Stimulated activated CD4-positive, alpha-beta T cell treated with anti-CD3 and anti-CD28 coated beads, Interleukin-15, amount 100 ng/mL, for 24 hours (primary cell): ENCODE measurements at regions not wholly inside any gene's neighbourhood (a gene's known extent, or its start where the extent isn't known, plus 50 kb on each side); places are given as distances from the start of the nearest gene placed in this dataset.
"Not testable (repeated sequence)": the region's sequence is repeated elsewhere in the genome, so short reads cannot be mapped to it uniquely, and the experiment has no call there.

Experiments used
- DNase-seq: peaks from one replicate; pipeline ENCODE4 v3.0.0-alpha.2; 2020

DNA sequence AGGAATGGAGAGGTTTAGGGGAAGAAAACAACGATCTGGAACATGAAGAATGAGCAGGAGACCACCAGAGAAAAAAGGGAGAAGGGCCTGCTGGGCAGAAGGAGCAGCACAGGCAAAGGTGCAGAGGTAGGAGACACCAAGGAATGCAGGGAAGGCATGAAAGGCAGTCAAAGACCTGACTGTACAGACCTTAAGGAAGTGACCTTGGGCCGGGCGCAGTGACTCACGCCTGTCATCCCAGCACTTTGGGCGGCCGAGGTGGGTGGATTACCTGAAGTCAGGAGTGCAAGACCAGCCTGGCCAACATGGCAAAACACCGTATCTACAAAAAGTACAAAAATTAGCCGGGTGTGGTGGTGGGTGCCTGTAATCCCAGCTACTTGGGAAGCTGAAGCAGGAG, 157.7 kb upstream of the ATP10A start:
- no peak for DNase-seq

DNA sequence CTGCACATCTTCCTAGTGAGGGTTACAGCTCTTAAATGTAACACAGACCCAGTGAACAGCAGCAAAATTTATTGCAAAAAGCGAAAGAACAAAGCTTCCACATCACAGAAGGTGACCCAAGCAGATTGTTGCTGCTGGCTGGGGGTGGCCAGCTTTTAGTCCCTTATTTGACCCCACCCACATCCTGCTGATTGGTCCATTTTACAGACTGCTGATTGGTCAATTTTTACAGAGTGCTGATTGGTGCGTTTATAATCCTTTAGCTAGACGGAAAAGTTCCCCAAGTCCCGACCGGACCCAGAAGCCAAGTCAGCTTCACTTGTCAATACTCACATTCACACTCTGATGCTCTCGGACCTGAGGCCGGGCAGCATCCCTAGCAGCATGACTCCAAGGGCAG, 154.5 kb upstream of the ATP10A start:
- no peak for DNase-seq

GRCh38 chr15:26015516-26016075, 152.5 kb upstream of the ATP10A start:
- DNase-seq = no peak

- DNase-seq = no peak
Measured at GRCh38 chr15:26013981-26014380, 150.9 kb upstream of the ATP10A start.

DNA sequence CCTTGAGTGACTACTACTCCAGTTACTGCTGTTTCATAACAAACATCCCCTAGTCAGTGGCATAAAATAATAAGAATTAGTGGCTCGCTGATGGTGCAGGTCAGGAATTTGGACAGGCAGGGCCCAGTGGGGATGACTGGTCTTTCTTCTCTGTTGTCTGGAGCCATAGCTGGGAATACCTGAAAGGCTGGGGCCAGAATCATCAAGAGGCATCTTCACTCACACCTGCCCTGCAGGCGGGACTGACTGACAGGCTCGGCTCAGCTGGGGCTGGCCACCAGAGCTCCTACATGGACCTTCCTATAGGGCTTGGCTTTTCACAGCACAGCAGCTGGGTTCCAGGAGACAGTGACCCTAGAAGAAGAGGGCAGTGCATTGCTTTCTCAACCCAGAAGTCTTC, 148.8 kb upstream of the ATP10A start:
- no peak for DNase-seq

DNA sequence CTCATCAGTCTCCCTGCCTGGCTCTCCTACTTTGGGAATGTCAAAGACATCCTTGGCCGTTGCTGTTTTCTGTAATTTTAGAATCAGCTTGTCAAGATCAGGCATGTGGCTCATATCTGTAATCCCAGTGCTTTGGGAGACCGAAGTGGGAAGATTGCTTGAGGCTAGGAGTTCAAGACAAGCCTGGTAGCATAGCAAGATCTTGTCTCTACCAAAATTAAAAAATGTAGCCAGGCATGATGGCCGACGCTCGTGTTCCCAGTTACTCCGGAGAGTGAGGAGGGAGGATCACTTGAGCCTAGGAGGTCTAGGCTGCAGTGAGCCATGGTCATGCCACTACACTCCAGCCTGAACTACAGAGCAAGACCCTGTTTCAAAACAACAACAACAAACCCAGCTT, 144.0 kb upstream of the ATP10A start:
- no peak for DNase-seq

GRCh38 chr15:26001201-26001600, 138.1 kb upstream of the ATP10A start:
- DNase-seq = no peak

DNA sequence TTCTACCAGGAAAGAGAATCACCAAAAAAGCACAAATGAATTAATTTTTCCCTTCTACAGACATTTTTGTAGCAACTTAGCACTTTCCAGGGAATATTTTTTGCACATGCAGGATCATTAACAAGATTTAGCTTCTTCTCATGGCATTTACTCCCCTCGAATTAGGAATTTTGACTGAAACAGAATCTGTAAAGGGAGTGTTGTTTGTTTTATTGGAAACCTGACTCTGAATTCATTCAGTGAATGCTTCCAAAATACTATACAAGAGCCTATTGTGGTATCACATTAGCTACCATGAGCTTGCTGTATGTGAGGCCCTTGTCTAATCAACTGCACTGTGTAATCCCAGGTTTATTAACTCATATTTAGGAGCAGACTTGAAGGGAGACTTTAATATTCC, 130.4 kb upstream of the ATP10A start:
- no peak for DNase-seq

GRCh38 chr15:25990220-25990619, 127.1 kb upstream of the ATP10A start:
- DNase-seq = no peak

DNA sequence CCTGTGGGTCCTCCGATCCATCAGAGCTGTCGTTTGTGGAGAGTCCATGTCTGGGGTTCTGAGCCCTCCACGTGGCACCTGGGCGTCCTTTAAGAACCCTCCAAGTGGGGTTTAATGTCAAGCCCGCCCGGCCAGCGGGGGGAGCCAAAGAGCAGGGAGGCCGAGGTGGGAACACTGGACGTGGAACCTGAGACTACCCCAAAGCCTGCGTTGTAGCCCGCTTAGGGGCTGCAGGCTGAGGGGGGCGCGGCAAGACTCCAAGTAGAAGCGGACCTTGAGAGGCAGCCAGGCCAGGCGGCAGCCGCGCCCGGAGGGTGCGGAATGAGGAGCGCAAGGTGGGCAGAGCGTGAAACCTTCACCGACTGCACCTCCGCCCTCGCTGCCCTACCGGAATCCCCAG, 126.2 kb upstream of the ATP10A start:
- peak; percentile 25 for DNase-seq

- not testable (repeated sequence) for DNase-seq
Measured at GRCh38 chr15:25988716-25989115, 125.6 kb upstream of the ATP10A start.

- DNase-seq = no peak
Measured at GRCh38 chr15:25987638-25988037, 124.5 kb upstream of the ATP10A start.

GRCh38 chr15:25985165-25985564, 122.0 kb upstream of the ATP10A start:
- DNase-seq = no peak

DNA sequence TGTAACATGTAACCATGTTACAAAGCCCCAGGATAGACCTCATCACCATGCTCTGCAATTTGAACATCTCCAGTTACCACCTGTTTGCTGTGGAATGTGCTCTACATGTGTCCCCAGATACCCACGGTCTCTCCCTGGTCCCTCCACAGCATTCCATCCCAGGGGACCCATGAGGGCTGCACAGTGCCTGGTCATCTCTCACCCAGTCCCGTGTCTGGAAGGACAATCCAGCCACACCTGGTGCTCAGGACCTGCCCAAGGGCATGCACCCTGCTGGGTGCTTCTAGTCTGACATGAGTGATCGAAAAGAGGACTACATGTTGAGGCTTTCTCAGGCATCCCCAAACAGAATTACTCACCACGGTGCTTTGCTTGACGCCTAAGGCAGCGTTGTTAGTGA, 119.6 kb upstream of the ATP10A start:
- DNase-seq = no peak

GRCh38 chr15:25981114-25981513, 118.0 kb upstream of the ATP10A start:
- no peak for DNase-seq

GRCh38 chr15:25972141-25972675, 109.1 kb upstream of the ATP10A start:
- DNase-seq = no peak

- DNase-seq = no peak
Measured at GRCh38 chr15:25971053-25971452, 107.9 kb upstream of the ATP10A start.

- DNase-seq = no peak
Measured at GRCh38 chr15:25969886-25970285, 106.8 kb upstream of the ATP10A start.

DNA sequence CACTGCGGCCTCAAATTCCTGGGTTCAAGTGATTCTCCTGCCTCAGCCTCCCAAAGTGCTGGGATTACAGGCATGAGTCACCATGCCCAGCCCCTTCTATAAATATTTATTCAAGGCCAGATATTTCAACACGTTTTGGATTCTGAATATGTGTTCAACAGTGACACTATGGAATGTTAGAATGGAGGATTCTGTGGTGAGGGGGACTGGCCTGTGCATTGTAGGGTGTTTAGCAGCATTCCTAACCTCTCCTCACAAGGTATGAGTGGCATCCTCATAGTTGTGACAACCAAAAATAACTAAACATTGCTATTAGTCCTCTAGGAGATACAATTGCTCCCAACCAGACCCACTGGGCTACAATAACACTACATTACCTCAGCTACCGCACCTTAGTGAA, 104.0 kb upstream of the ATP10A start:
- no peak for DNase-seq

DNA sequence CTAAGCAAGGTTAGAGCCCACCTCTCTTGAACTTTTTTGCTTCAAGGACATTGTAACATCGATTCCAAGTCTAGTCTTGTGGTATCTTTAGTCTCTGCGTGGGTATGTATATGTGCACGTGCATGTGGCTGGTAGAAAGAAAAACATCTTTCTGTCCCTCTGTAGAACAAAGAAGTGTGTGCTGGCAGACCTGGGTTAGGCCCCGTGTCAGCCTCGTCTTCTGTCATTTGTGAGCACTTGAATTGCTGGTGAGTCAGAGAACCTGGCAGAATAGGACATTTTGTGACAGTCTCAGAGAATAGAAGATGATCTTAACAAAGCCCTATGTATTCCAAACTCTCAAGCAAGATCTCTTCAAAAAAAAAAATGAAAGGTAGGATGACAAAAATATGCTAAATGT, 102.2 kb upstream of the ATP10A start:
- DNase-seq = no peak

GRCh38 chr15:25960273-25960672, 97.1 kb upstream of the ATP10A start:
- DNase-seq = no peak

DNA sequence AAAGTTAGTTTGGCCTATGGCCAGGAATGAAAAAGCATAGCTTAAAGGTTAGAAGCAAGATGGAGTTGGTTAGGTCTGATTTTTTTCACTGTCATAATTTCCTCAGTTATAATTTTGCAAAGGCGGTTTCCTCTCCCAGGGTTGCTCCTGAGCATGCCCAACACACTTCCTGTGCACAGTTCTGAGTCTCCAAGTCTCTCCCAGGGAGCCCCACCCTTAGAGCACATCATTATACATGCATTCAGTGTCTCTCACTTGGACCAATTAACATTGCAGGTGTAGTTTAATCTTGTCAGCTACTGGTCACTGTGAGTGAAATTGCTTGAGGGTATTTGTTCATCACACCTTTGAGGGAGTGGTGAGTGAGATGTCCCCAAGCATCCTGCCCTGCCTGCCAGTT, 96.0 kb upstream of the ATP10A start:
- no peak for DNase-seq

- no peak for DNase-seq
Measured at GRCh38 chr15:25955628-25956027, 92.5 kb upstream of the ATP10A start.

GRCh38 chr15:25954398-25954797, 91.3 kb upstream of the ATP10A start:
- no peak for DNase-seq

DNA sequence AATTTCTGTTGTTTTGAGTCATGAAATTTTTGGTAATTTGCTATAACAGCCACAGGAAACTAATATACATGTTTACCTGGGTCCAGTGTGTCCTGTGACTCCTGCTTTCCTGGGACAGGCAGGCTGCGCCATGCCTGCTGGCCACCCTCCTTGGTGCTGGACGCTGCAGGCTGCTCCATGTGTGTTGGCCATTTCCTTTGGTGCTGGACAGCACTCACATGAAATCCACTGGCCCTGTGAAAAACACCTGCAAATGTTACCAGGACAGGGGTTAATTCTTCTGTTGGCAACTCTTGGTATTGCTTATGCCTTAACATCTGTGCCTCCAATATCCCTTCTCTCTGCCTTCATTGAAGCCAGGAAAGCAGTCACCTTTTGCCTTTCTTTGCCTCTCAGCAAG, 86.9 kb upstream of the ATP10A start:
- DNase-seq = no peak
